NCI-H526 (cell line): ENCODE measurements at regions not wholly inside any gene's neighbourhood (a gene's known extent, or its start where the extent isn't known, plus 50 kb on each side); places are given as distances from the start of the nearest gene placed in this dataset.

Experiments
- DNase-seq, 2 experiments: peaks; one replicate each; lab custom pipeline; 2025; lab: John Stamatoyannopoulos, UW

DNA sequence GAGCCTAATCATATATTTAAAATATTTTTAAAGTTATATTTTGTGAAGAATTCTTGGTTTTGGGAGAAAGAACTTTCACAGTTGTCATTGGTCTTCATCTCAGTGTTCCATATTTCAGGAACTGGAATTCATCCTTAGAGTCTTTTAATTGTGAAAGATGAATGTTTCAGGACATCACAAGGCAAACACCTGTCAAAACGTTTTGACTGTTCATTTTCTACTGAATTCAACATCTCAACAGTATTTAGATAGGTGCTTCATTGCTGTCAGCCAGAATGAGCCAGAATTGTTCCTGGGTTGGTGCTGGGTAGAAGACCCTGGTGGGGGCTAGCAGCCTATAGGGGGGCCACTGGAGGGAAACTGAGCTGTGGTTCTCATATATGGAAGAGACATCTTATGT is 255.1 kb upstream of the CXCR4 start:
- no peak for DNase-seq

DNA sequence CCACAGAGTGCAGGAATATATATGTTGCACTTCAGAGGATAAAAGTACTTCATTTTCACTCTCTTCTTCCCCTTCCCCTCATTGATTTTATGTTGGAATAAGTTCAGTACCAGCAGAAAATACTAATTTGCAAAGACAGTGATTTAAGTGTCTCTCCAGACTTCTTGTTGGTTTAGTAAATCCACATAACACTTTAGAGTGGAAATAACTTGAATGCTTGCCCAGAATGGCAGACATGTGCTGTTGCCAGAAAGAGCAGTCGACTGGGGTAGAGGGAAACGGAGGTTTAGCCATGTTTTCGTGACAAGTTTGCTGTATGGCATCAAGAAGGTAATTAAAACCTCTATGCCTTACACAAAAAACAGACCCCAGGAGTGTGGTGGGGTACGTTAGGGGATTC is 246.0 kb upstream of the CXCR4 start:
- no peak for DNase-seq

DNA sequence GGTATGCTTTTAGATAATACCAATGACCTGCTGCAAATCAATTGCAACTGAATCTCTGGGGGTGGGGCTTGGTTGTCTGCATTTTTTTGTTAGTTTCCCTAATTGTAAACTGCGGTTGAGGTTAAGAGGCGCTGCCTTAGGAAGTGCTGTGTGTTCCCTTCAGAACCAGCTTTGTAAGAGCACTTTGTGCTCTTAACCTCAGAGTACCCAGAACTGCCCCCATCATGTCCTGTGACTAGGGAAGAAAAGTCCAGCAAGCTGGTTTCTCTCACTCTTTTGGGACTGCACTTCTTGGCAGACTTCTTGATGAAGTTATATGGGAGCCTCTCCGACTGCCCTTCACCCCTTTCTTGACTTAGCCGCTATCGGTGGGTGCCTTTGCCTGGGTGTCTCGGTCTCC is 245.5 kb upstream of the CXCR4 start:
- DNase-seq = no peak

DNA sequence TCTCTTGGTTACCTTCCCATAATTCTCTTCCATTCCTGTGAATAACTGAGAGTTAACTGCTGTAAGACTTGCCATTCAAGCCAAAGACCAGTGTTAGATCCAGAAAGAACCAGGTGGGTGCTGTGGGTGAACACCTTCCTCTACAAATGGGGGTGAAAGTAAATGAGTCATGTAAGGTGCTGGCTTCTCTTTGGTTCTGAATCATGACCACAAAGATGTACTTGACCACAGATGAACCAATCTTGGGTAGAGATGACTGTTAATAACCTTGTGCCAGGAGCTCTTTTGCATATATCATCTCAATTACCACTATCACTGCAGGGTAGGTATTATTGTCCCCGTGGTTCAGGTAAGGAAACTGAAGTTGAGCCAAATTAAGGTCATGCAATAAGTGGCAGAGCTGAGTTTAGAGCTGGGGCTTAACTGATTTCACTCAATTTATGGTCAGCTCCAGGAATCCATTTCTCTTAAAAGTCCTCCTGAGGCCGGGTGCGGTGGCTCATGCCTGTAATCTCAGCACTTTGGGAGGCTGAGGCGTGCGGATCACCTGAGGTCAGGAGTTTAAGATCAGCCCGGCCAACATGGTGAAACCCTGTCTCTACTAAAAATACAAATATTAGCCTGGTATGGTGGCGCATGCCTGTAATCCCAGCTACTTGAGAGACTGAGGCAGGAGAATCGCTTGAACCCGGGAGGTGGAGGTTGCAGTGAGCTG is 244.9 kb upstream of the CXCR4 start:
- DNase-seq = peak in 1 of 2 experiments; percentile 9

DNA sequence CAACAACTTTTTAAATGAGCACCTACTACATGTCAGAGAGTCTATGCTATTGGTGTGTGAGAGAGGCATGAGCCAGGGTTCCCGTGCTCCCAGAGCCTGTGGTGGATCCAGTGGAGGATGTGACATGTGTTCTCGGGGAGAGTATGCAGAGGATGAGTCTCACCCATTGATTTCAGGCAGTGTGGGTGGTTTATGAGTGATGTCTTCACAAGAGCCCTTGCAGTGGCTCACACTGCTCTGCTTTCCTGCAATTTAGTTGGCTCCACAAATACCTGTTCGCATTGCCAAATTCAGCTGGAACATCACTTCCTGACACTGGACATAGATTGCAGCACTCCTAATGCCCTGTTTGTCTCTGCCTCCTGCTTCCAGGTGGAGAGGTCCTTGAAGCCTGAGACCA is 243.6 kb upstream of the CXCR4 start:
- no peak for DNase-seq

DNA sequence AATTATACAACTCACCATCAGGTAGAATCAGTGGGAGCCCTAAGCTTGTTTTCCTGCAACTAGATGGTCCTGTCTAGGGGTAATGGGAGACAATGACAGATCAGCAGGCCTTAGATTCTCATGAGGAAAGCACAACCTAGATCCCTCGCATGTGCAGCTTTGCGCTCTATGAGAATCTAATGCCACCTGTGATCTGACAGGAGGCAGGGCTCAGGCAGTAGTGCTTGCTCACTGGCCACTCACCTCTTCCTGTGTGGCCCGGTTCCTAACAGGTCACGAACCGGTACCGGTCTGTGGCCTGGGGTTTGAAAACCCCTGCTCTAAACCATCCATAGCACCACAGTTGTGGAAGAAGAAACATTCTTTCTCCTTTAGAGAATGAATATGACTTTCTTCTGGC is 242.8 kb upstream of the CXCR4 start:
- no peak for DNase-seq

DNA sequence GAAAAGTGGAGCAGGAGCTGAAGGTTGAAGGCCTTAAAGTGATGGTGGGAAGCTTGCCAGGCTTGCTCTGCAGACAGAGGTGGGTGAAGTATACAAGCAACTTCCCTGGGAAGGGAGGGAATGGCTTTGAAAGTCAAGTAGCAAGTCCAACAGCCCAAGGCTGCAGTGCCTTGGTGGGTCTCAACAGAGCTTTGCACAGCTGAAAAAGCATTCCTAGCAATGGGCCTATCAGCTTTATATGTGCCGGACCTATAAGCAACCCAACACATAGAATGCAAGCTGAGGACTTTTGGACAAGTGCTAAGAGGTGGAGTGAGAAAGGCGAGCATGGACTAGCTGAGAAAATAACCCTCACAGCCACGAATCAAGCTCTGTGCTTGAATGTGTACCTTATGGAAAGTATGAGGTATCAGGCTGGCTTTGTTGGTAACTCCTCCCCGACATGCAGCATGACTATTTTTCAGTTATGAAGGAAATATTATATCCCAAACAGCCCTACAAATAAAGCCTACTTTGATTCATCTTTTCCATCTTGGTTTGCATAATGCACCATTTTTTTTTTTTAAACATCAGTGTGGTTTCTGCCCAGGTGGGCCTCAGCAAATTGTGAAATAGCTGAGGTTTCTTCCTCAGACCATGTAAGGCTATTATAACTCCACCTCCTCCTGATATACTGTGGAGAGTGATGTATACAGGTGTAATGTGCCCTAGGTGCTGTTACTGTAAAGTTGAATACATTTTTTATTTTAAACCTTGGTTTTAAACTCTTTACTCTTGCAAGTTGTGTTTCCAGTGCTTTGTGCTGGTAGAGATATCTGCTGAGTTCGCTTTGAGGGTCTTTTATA is 241.4 kb upstream of the CXCR4 start:
- peak in 1 of 2 experiments; percentile 9 for DNase-seq

DNA sequence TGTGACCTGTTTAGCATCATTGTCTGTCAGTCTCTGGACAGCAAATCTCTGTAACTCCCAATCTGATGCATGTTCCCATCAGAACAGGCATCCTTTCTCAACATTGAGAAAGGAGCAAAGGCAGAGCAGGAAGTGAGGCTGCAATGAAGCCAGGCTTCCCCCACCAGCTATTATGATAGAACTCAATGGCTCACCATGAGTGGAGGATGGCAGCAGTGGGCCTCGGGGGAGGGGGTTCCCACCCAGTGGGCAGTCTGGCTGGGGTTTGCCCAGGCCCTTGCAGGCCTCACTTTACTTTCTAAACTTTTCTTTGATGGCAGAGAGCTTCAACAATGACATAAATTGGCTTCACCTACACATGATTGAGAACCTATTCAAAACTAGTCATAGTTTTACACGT is 240.6 kb upstream of the CXCR4 start:
- no peak for DNase-seq

DNA sequence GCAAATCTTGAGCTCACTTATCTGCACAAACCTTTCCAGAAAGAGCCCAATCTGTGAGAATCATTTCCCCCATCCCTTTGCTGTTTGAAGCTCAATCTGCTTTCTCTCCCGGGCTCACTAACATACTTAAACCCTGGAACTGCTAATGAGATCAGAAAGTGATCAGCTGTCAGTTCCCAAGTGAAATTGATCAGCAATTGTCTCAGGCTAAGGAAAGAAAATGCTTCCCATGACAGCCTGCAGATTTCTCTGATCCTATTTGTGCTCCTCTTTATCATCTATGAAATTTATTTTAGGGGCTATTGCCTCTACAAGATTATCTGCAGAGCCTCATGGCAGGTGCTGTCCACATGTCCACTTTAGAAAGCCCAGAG is 239.0 kb upstream of the CXCR4 start:
- no peak for DNase-seq

DNA sequence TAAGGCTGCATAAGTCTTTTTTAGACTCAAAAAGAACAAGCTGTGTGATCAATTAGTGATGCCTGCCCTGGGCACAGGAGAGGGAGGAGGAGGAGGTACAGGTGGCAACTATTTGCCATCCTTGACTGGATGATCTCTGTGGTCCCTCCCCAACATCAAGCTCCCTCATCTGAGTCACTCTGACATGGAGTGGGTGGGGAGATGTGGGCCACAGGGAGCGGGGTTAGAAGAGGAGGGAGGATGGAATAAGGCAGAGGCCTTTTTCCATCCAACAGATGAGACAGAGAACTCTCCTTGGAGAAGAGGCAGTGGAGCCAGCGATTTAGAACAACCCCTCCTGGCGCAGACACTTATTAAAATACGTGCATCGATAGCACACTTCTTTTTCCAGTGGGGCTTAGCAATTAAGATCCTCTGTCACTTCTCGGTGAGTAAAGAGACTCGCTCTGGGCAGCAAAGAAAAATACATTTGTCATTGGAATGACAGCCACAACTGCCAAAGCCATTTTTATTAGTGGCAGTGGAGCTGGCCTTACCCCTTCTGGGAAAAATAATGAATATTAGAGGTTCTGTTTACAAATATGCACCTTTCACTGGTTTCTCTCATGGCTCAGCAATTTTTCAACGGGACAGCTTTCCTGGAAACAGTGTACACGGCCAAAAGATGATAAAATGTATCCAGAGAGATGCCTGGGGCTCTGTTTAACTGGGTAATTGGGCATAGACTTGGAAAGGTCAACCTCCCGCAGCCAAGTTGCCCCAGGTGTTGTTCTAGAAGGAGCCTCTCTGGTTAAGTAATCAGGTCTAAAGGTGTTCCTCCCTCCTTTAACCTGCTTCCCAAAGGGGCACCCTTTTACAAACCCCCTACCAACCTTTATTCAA is 238.4 kb upstream of the CXCR4 start:
- DNase-seq = no peak

DNA sequence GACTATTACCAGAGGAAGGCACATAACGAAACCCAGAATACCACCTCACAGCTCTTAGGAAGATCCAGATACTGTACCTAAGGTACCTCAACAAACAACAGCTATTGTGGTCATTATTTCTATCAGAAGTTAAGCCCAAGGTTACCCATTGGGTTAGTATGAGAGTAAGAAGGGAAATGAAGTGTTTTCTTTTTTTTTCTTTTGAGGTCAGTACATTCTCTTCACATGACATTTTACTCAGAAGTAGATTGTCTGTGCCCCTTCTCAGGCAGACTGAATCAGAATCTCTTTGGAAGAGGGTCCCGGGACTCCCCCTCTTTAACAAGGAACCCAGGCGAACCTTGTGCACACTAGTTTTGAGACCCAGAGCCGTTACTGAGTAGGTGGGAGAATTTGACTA is 233.7 kb upstream of the CXCR4 start:
- no peak for DNase-seq

DNA sequence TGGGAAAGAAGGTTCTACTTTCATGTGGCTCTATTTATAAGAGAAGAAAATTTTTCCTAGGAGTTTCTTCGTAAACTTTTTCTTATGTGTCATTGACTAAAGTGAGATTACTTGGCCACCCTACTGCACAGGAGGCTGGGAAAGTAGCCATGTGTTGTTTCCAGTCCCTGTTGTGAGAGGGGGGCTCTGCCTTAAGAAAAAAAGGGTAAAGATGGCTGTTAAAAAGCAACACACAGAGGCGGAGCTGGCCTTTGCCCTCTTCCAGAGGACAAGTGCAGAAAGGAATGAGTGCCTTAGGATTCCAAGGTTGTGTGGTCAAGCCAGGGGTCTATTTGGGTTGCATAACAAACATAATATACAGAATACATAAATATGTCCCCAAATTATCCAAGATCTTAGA is 230.0 kb upstream of the CXCR4 start:
- DNase-seq = no peak

DNA sequence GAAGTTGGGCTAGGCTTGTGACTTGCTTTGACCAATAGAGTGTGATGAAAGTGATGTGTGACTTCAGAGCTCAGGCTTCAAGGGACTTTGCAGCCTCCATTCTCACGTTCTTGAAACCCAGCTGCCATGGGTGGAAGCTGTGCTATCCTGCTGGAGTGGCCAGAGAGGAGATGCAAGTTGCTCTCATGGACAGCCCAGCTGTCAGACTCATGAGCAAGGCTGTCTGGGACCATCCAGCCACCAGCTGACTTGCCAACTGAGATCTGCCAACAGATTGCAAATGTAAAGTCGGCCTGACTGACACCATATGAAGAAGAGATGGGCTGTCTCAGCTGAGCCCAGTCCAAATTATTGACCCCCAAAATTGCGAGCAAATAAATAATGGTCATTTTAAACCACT is 226.4 kb upstream of the CXCR4 start:
- no peak for DNase-seq

DNA sequence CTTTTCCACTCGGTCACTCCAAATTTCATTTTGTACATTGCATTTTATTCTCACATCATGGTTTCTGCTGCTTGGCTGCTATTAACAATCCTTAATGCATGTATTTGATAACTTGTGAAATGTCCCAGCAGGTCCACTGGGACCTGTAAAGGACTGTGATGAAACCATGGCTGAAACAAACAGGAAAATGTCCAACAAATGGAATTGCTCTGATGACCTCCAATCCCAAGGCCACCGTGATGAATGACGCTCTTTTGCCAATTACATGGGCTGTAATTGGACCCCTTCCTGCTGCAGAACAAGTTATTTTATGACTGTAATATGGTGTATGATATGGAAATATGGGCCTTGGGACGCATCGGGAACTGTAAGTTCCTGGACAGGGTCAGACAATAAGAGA is 224.2 kb upstream of the CXCR4 start:
- no peak for DNase-seq

DNA sequence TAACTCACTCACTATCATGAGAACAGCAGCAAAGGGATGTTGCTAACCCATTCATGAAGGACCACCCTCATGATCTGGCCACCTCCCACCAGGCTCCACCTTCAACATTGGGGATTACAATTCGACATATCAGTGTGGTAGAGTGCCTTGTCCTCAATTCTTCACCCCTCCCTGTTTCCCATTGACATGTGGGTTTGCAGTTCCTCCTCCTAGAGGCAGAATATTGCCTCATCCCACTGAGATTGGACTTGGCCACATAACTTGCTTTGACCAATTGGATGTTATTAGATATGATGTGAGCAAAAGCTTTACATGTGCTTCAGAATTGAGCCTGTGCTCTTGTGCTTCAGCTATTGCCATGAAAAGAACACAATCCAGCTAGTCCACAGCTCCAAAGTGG is 217.0 kb upstream of the CXCR4 start:
- no peak for DNase-seq

DNA sequence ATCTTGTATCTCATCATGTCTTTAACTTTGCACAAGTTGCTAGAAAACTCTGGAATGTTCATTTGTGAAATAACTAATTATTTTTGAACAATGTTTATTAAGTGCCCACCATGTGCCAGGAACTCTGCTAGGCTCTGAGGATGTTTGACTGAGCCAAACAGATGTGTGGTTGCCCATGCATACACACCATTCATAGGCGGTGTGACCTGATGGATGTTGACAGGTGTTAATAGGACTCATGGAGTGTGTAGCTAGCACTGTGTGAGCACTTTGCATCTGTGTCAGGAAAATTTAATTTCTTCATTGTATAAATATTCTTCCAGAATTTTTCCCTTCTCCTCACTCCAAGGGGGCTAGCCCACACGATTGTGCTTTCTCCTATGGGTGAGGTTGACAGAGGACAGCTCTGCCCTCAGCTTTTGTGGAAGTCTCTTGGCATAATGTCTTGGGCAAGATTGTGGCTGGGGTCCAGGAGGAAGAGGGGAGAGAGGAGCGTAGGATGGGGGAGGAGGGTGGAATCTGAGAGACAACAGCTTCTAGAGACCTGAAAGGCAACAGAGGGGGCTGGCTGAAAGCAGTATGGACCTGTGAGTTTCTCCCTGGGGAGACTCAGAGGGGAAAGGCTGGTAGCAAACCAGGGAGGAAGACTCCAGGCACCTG is 214.6 kb upstream of the CXCR4 start:
- no peak for DNase-seq

DNA sequence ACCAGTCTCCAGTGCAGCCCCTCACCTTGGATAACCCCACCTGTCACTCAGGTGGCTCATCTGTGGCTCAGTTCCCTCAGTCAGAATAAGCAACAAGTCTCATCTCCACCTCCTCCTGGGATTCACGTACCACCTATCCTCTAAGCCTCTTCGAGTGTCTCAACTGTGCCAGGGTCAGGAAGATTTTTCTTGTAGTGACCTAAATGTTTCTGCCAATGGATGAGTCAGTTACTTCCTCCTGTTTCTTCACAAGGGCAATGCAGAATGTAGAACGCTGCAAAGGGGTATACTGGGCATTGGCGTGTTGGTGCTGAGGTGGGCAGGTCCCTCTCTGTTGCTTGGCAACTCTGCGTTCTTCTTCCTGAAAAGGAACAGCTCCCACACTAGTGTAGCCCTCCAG is 213.3 kb upstream of the CXCR4 start:
- no peak for DNase-seq

DNA sequence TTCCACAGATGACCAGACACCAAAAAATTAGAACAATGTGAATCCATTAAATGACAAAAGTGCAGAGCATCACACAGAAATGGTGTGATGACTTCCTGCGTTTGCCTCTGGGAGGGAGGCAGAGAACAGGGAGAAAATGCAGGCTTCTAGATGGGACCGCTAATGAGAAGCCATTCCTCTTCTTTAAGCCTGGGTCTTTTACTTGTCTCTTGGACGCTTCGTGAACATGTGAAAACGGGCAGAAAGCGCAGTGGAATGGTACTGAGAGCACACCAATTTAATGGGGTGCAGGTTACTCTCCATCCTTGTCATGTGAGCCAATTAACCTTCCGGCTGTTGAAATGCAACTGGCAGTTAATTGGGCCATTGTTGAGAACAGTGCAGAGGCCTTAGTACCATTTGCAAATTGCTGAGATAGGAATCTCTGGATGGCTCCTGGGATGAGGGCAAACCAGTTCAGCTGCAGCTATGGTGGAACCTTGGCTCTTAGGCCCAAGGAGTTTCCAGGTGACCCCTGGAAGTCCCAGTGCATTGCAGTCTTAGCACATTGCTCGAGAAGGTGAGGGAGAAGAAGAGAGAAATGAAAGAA is 210.4 kb upstream of the CXCR4 start:
- no peak for DNase-seq

DNA sequence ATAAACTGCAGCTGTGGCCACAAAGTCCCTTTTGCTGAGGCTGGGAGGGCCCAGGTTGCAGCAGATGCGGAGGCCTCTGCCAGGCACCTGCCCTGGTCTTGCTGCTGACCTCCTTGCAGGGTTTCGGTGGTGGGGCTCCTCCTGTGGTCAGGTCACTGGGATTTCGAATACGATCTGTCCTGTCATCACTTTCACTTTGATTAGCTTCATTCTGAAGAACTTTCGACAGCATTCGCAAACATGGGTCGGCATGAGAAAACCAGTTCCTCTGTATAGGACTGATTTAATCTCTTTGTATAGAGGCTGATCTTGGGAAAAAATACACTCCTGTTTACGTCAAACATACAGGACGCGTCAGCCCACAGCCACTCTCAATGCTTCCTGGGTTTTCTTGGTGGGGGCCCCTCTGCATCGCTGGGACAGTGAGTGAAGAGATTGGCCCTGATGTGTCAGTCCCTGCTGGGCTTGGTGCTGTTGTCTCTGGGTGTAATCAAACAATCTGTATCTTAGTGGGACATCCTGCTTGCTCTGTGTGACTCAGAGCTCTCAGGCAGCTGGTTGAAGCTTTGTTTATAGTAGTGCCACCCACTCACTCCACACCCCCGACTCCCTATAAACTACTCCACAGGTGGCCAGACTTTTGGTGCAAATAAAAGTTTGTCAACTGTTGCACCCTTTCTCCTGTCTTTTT is 209.4 kb upstream of the CXCR4 start:
- DNase-seq = no peak

DNA sequence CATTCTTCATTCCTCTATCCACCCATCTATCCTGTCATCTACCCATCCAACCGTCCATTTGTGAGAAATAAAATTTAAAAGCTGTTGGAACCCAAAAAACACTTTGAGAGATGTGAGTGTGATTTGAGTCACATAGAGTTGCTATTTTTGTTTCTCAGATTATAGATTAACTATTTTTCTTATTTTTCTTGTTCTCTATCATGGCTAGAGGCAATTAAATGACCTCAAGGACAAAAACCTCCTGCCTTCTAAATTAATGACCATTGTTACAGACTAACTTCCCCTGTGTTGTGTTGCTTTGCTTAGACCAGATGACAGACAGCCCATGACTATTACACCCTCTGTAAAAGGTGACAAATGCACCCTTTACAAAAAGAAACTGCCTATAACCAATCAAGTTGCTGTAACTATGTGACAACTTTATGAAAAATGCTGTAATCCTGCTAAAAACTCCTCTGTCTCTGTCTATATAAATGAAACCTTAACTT is 207.9 kb upstream of the CXCR4 start:
- no peak for DNase-seq

DNA sequence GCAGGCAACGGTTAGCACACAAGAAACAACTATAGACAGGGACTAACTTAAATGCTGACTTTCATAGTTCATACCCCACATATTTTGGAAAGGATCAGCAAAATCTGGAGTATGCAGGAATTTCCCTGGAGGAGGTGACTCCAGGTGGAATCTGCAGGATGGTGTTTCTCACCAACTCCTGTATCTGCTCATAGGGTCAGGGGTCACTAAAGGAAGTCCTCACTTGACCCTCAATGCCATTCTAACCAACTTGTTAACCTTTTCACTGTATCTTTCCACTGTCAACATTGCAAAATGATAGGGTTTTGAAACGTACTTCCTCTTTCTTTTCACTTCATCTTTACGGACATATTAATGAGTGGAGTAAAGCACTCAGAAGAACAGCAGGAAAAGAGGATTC is 207.0 kb upstream of the CXCR4 start:
- no peak for DNase-seq
